22Rv1 (cell line): ENCODE measurements at regions not wholly inside any gene's neighbourhood (a gene's known extent, or its start where the extent isn't known, plus 50 kb on each side); places are given as distances from the start of the nearest gene placed in this dataset.

Source experiments
- H3K27ac ChIP-seq: fragments of 450-650 bp; 2 replicates; pipeline ENCODE4 v1.5.1; 2017
- ZFX ChIP-seq: fragments of 450-650 bp; IDR thresholded peaks from 2 replicates; pipeline ENCODE4 v1.6.1; 2017; ENCODE audit warnings: antibody characterized with exemption, borderline replicate concordance
- TF ChIP-seq, protein P1 (sequence below): fragments of 450-650 bp; IDR thresholded peaks from 2 replicates; pipeline ENCODE4 v1.5.1; 2017; ENCODE audit warnings: mild to moderate bottlenecking

DNA sequence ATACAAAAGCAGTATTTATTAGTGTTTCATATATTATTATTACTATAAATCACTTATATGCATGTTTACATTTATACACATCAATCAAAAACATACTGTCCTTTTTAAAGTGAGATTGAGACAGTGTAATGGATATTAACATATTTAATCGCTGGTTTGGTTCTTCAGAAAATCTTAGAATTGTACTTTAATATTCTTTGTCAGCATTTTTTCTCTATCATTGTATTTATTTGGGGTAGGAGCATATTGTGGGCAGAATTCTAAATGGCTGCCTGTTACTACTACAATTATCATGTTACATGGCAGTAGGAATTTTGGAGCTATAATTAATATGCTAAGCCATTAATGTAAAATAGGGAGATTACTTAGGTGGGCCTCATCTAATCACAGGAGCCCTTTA is 722.6 kb downstream of the TLR4 start:
- no peak for TF ChIP-seq ZFX
- TF ChIP-seq, protein P1, sequence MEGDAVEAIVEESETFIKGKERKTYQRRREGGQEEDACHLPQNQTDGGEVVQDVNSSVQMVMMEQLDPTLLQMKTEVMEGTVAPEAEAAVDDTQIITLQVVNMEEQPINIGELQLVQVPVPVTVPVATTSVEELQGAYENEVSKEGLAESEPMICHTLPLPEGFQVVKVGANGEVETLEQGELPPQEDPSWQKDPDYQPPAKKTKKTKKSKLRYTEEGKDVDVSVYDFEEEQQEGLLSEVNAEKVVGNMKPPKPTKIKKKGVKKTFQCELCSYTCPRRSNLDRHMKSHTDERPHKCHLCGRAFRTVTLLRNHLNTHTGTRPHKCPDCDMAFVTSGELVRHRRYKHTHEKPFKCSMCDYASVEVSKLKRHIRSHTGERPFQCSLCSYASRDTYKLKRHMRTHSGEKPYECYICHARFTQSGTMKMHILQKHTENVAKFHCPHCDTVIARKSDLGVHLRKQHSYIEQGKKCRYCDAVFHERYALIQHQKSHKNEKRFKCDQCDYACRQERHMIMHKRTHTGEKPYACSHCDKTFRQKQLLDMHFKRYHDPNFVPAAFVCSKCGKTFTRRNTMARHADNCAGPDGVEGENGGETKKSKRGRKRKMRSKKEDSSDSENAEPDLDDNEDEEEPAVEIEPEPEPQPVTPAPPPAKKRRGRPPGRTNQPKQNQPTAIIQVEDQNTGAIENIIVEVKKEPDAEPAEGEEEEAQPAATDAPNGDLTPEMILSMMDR: no peak
- no peak overlapping the region for H3K27ac ChIP-seq

DNA sequence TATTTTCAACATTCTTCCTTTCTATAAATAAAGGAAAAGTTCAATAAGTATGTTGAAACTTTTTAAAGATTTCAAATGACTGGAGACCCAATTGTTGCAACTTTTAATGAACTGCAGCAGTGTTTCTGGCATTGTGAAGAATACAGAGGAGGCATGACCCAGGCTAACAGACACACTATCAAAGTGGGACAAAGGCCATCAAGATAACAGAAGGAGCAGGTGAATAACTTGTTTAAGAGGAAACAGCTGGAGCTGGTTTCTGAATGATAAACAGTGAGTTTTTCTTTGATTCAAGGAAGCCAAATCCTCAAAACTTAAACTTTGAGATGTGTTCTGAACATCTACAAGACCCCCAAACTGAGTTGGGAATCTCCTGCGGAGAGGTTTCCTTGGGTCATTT is 734.6 kb downstream of the TLR4 start:
- H3K27ac ChIP-seq: no peak overlapping the region
- TF ChIP-seq, protein P1: no peak

DNA sequence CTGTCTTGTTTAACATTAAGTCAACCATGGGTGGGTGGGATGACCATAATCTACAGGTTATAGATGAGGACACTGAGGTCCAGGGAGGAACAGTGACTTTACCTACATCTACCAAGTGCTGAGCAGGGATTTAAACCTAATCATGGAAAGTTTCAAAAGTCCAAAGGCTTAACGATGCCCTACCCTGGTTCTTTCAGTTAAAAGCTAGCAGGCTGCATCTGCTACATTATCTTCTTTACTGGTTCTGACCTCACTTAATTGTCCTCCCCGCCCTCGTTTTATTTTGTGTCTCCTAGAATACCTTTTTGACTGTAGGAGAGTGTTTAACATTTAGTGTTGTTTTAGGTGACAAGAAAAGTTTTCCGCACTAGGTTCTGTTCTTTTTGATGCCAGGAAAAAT is 735.2 kb downstream of the TLR4 start:
- H3K27ac ChIP-seq: no peak overlapping the region
- TF ChIP-seq ZFX: no peak

DNA sequence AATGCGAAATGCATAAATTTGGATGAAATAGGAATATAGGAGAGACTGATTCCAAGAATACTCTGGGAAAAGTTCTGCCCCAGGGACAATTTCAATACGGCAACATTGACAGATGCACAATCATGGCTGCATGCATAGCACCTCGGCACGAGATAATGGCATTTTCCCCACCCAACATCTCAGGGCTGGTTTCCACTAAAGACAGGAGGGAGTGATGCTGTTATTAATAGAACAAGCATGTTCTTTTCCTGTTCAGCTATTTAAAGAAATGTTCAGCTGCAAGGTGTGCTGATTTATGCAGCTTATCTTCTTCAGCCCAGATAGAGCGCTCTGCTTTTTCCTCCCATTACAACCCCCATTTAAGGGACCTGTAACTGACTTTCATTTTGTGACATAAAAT is 740.2 kb downstream of the TLR4 start:
- H3K27ac ChIP-seq: no peak overlapping the region

DNA sequence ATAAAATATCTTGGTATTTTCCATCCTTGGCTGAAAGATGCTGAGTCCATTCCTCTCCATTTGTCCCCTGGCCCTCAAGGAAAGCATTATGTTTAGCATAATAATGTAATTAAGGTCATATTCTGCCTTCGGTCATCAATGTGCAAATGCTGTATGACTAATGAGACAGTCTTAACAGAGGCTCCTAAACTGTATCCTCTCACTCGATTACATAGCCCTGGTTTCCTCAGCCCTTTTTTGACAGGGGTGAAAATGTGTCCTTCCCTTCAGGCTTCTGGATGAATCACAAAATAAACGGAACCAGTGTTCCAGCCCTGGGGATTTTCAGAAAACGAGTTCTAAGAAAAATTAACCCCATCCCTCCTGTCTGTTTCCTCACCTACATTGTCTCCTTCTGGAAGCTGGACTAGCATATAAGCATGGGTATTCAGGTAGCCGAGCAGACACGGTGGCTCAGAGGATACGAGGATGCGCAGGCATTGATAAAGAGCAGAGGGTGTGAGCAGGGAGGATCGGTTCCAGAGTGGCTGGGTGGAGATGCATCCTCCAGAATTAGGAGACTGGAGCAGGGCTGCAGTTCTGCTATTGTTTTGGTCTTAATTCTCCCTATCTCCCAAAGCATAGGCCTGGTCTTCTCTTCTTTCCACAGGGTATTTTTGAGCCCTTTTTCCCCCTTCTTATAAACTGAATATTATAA is 742.9 kb downstream of the TLR4 start:
- H3K27ac ChIP-seq: peak overlapping the region; percentile 69
- TF ChIP-seq ZFX: no peak
- TF ChIP-seq, protein P1: no peak

More for the DNA sequence above, 740.2 kb downstream of the TLR4 start:
- TF ChIP-seq ZFX: no peak
- TF ChIP-seq, protein P1: no peak

DNA sequence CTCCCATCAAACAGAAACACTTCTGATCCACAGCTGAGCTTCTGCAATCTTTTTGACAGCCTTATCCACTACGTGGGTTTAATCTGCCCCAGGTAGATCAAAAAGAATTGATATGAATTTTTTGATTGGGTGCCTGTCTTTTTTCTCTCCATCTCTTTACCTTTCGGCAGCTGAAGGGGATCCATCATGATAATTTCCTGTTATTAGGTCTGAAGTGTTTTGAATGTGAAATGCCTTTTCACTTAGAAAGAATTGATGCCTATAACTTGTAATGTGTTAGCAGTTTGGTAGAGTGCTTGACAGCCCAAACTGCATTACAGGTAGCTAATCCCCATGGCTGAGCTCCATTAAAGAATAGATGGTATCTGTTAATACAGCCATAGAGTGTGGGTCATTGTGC is 745.4 kb downstream of the TLR4 start:
- TF ChIP-seq ZFX: no peak
- TF ChIP-seq, protein P1: no peak

DNA sequence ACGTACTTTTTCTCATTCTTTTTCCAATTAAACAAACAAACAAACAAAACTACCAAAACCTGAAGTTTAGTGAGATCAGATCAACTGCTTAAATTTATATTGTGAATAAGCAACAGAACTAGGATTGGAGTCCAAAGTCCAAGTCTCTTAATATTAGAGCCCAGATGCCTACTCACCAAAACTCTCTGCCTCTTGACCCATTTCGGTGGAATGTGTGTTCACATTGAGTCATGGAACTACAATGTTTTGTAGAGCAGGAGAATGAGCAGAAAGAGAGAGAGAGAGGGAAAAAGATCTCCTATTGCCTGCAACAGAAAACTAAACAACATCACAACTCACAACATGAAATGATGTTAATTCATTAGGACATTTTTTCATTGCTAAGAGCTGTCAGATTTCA is 751.1 kb downstream of the TLR4 start:
- TF ChIP-seq ZFX: no peak
- TF ChIP-seq, protein P1: no peak
- H3K27ac ChIP-seq: no peak overlapping the region

More for the DNA sequence above, 745.4 kb downstream of the TLR4 start:
- no peak overlapping the region for H3K27ac ChIP-seq

DNA sequence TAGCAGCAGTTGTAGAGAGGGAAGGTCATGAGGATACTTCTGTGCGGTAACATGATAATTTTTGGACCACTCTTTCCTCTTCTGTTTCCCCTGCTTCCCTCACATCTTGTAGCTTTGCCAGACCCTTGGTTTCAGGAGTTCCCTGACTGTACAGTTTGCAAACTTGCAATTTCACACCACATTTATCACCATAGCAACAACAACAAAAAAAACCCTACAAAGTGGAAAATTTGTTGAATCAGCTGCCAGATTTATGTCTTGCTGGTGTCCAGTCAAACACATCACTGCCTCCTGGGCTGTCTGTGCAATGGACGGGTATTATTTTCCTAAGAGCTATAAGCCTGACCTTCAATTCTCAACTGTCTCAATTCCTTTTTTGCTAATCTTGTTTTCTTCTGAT is 751.6 kb downstream of the TLR4 start:
- TF ChIP-seq ZFX: no peak
- TF ChIP-seq, protein P1: no peak
- no peak overlapping the region for H3K27ac ChIP-seq
